Choroid plexus epithelial cell (primary cell): ENCODE measurements at regions not wholly inside any gene's neighbourhood (a gene's known extent, or its start where the extent isn't known, plus 50 kb on each side); places are given as distances from the start of the nearest gene placed in this dataset.

Experiments
- DNase-seq: peaks from one replicate; pipeline ENCODE4 v3.0.0-alpha.2; 2010; ENCODE audit warnings: low read depth
- H3K4me3 ChIP-seq: 2 replicates; pipeline ENCODE4 v1.5.1; 2011; ENCODE audit warnings: low read depth, mild to moderate bottlenecking, control low read depth, low read length, moderate library complexity
- CTCF ChIP-seq: conservative IDR thresholded peaks from 2 replicates; pipeline ENCODE4 v1.5.1; 2011; ENCODE audit warnings: low read depth, mild to moderate bottlenecking, control low read depth, inconsistent platforms, low read length, moderate library complexity

- H3K4me3 ChIP-seq = no peak overlapping the region
- no peak for TF ChIP-seq CTCF
- no peak for DNase-seq
Measured at GRCh38 chr1:88378560-88378959, 305.5 kb upstream of the PKN2 start.

- no peak for DNase-seq
- no peak overlapping the region for H3K4me3 ChIP-seq
- no peak for TF ChIP-seq CTCF
Measured at GRCh38 chr1:88394958-88395357, 289.1 kb upstream of the PKN2 start.

- TF ChIP-seq CTCF = no peak
- H3K4me3 ChIP-seq = no peak overlapping the region
- DNase-seq = no peak
Measured at GRCh38 chr1:88398338-88398737, 285.7 kb upstream of the PKN2 start.

GRCh38 chr1:88399690-88400089, 284.4 kb upstream of the PKN2 start:
- no peak for TF ChIP-seq CTCF
- DNase-seq = no peak
- no peak overlapping the region for H3K4me3 ChIP-seq

GRCh38 chr1:88401313-88401712, 282.8 kb upstream of the PKN2 start:
- H3K4me3 ChIP-seq = no peak overlapping the region
- DNase-seq = no peak
- TF ChIP-seq CTCF = no peak

- no peak overlapping the region for H3K4me3 ChIP-seq
- no peak for DNase-seq
- TF ChIP-seq CTCF = no peak
Measured at GRCh38 chr1:88404582-88404981, 279.5 kb upstream of the PKN2 start.

GRCh38 chr1:88407248-88407647, 276.8 kb upstream of the PKN2 start:
- no peak for DNase-seq
- no peak for TF ChIP-seq CTCF
- no peak overlapping the region for H3K4me3 ChIP-seq
